ENCODE measurements at regions not wholly inside any gene's neighbourhood (a gene's known extent, or its start where the extent isn't known, plus 50 kb on each side); places are given as distances from the start of the nearest gene placed in this dataset.

GRCh38 chr12:131589966-131590365 lies 120.9 kb upstream of the SFSWAP start:
- peaks cover 24% of the 10 kb centered on the region for H3K27me3 ChIP-seq
- H3K9me3 ChIP-seq = no peaks in the 10 kb centered on the region
- TF ChIP-seq EP300 (IDR thresholded peaks at IDR 0.05) (no peak), POLR2AphosphoS5 (IDR thresholded peaks at IDR 0.05) (no peak), CTCF (IDR thresholded peaks at IDR 0.05) (no peak)
- no peak overlapping the region for H3K4me3 ChIP-seq
- H3K27ac ChIP-seq = no peak overlapping the region
- no peak for DNase-seq (ENCODE audit: low spot score in 2 of 2)
- H3K36me3 ChIP-seq = no peaks in the 10 kb centered on the region
- H3K4me1 ChIP-seq = no peaks in the 10 kb centered on the region

DNA sequence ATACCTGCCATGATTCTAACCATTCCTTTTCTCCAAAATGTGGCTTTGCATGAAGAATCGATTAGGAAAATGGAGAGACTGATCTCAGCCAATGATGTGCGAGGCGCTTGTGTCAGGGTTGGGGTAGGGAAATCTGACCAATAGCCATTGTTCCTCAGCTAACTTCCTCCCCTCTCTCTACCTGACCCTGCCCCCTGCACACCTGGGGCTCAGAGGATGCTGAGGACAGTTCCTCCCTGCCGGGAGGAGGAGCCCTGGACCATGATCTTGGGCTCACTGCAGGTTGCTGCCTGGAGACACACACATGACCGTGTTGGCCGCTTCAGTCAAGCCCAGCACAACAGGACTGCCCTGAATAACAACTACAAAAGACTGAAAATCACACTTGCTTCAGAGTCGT lies 119.8 kb upstream of the SFSWAP start:
- Histone ChIP-seq H3K27me3 (peaks cover 23% of the 10 kb centered on the region), H3K27ac (no peak overlapping the region), H3K4me1 (no peaks in the 10 kb centered on the region), H3K36me3 (no peaks in the 10 kb centered on the region), H3K4me3 (no peak overlapping the region), H3K9me3 (no peaks in the 10 kb centered on the region)
- no peak for DNase-seq (ENCODE audit: low spot score in 2 of 2)
- no peak for TF ChIP-seq EP300 (IDR thresholded peaks at IDR 0.05)
- 86% methylated on average over 7 of the region's 7 CpGs for WGBS

DNA sequence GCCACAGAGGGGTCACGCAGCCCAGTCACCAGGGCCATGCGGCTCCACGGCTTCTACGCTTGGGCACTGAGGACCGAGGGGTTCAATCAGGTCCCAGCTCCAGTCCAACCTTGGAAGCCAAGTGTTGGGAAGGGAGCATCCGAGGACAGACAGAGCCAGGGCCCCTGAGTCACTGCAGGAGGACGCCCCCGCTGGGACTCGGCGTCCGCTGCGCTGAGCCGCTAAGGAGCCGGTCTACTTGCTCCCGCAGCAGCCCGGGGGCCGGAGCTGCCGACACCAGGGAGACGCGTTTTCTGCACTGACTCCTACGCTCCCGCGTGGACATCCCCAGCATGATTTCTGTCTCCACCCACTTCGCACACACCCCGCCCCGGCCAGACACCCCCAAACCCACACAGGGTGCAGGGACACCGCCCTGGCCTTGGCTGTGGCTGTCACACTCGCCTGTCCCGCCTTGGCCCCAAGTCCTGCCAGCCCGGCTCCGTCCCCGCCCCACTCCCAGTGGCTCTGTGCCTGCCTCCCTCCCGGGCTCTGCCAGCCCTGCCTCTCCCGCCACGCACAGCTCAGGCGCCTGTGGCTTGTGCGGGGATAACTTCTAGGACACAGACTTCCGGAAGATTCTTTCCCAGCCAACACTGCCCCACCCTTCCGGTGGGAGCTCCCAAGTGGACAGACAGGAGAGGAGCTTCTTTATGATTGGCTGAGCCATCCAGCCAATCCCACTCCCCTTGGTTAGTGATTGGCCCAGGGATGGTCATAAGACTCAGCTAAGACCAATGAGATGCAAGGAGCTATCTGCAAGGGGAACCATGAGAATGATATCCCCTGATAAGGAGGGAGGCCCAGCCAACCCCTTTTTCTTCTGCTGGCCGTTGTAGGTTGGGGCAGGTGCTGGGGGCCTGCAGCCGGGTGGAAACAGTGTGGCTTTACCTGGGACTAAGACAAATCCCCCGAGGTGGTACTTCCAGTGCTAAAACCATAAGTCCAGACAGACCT lies 118.9 kb upstream of the SFSWAP start:
- no peak for TF ChIP-seq POLR2A (IDR thresholded peaks at IDR 0.05)
- no peak for TF ChIP-seq POLR2AphosphoS5 (IDR thresholded peaks at IDR 0.05)
- WGBS = 90% methylated on average over 32 of the region's 42 CpGs
- Histone ChIP-seq H3K9me3 (no peaks in the 10 kb centered on the region), H3K36me3 (no peaks in the 10 kb centered on the region), H3K27ac (no peak overlapping the region), H3K27me3 (peaks cover 14% of the 10 kb centered on the region), H3K4me3 (no peak overlapping the region), H3K4me1 (no peaks in the 10 kb centered on the region)
- no peak for DNase-seq (ENCODE audit: low spot score in 2 of 2)

- H3K36me3 ChIP-seq = no peaks in the 10 kb centered on the region
- no peak for DNase-seq (ENCODE audit: low spot score in 2 of 2)
- WGBS = 91% methylated on average over 6 of the region's 6 CpGs
Measured at GRCh38 chr12:131592972-131593371, 117.9 kb upstream of the SFSWAP start.

GRCh38 chr12:131593406-131593805 lies 117.5 kb upstream of the SFSWAP start:
- no peaks in the 10 kb centered on the region for H3K9me3 ChIP-seq
- 83% methylated on average over 3 of the region's 3 CpGs for WGBS
- H3K27me3 ChIP-seq = peaks cover 8% of the 10 kb centered on the region
- no peak overlapping the region for H3K4me3 ChIP-seq
- H3K27ac ChIP-seq = no peak overlapping the region
- no peaks in the 10 kb centered on the region for H3K36me3 ChIP-seq
- no peak for DNase-seq (ENCODE audit: low spot score in 2 of 2)
- no peaks in the 10 kb centered on the region for H3K4me1 ChIP-seq
- TF ChIP-seq CTCF (IDR thresholded peaks at IDR 0.05) = no peak
- no peak for TF ChIP-seq POLR2AphosphoS5 (IDR thresholded peaks at IDR 0.05)
- TF ChIP-seq EP300 (IDR thresholded peaks at IDR 0.05) = no peak
- no peak for TF ChIP-seq POLR2A (IDR thresholded peaks at IDR 0.05)

More at GRCh38 chr12:131592972-131593371, 117.9 kb upstream of the SFSWAP start:
- H3K4me1 ChIP-seq = no peaks in the 10 kb centered on the region
- H3K9me3 ChIP-seq = no peaks in the 10 kb centered on the region
- no peak overlapping the region for H3K4me3 ChIP-seq
- no peak overlapping the region for H3K27ac ChIP-seq
- TF ChIP-seq POLR2A (IDR thresholded peaks at IDR 0.05) (no peak), CTCF (IDR thresholded peaks at IDR 0.05) (no peak), POLR2AphosphoS5 (IDR thresholded peaks at IDR 0.05) (no peak), EP300 (IDR thresholded peaks at IDR 0.05) (no peak)
- peaks cover 8% of the 10 kb centered on the region for H3K27me3 ChIP-seq

- peaks cover 5% of the 10 kb centered on the region for H3K27me3 ChIP-seq
- DNase-seq (ENCODE audit: low spot score in 2 of 2) = no peak
- no peaks in the 10 kb centered on the region for H3K4me1 ChIP-seq
- H3K9me3 ChIP-seq = no peaks in the 10 kb centered on the region
- WGBS = 75% methylated on average over 5 of the region's 5 CpGs
- no peak overlapping the region for H3K27ac ChIP-seq
- no peaks in the 10 kb centered on the region for H3K36me3 ChIP-seq
- no peak for TF ChIP-seq CTCF (IDR thresholded peaks at IDR 0.05)
- no peak for TF ChIP-seq POLR2AphosphoS5 (IDR thresholded peaks at IDR 0.05)
- no peak for TF ChIP-seq POLR2A (IDR thresholded peaks at IDR 0.05)
- no peak for TF ChIP-seq EP300 (IDR thresholded peaks at IDR 0.05)
- no peak overlapping the region for H3K4me3 ChIP-seq
Measured at GRCh38 chr12:131596115-131596514, 114.8 kb upstream of the SFSWAP start.

Data from suprapubic skin (tissue), 4 donors.